Kidney (tissue), 13 donors: ENCODE measurements at regions not wholly inside any gene's neighbourhood (a gene's known extent, or its start where the extent isn't known, plus 50 kb on each side); places are given as distances from the start of the nearest gene placed in this dataset.

Experiments
- DNase-seq, 5 donors: peaks; one replicate each; pipeline ENCODE4 v3.0.0-alpha.2; 2013 to 2020
- FAIRE-seq: peaks from 2 replicates; lab custom pipeline; 2012; peaks lifted over from hg19 to GRCh38; lab: Jason Lieb, UNC
- H3K27ac ChIP-seq, 2 donors: one replicate each; pipeline ENCODE4 v1.7.0; 2013; ENCODE audit warnings: low read depth in 2 of 2, low read length in 2 of 2, inconsistent platforms in 1 of 2
- H3K27me3 ChIP-seq: one replicate; pipeline ENCODE4 v1.7.1; 2013; ENCODE audit warnings: low read length, inconsistent platforms; ENCODE audit not compliant: control insufficient read depth, insufficient read depth
- H3K36me3 ChIP-seq, 3 donors: one replicate each; pipeline versions ENCODE4 v1.7.0 to v1.7.1; 2013; ENCODE audit warnings: low read length in 3 of 3, control low read depth in 1 of 3, inconsistent platforms in 1 of 3; ENCODE audit not compliant: insufficient read depth in 3 of 3, control insufficient read depth in 2 of 3
- H3K4me1 ChIP-seq, 3 donors: one replicate each; pipeline versions ENCODE4 v1.7.0 to v1.7.1; 2013; ENCODE audit warnings: low read length in 3 of 3, inconsistent platforms in 1 of 3, low read depth in 1 of 3; ENCODE audit not compliant: control insufficient read depth in 2 of 3, insufficient read depth in 2 of 3
- H3K4me3 ChIP-seq, 3 donors: one replicate each; pipeline versions ENCODE4 v1.7.0 to v1.8.1; 2013; ENCODE audit warnings: low read length in 3 of 3, control low read depth in 1 of 3, inconsistent platforms in 1 of 3
- H3K9ac ChIP-seq, 3 donors: one replicate each; pipeline versions ENCODE4 v1.7.0 to v1.7.1; 2013; ENCODE audit warnings: low read length in 3 of 3, control low read depth in 1 of 3, inconsistent platforms in 1 of 3
- H3K9me3 ChIP-seq, 3 donors: one replicate each; pipeline versions ENCODE4 v1.7.0 to v1.7.1; 2013; ENCODE audit warnings: low read length in 3 of 3, control low read depth in 1 of 3, inconsistent platforms in 1 of 3; ENCODE audit not compliant: control insufficient read depth in 2 of 3, insufficient read depth in 1 of 3
- CTCF ChIP-seq: IDR thresholded peaks from 3 replicates; pipeline ENCODE4 v1.5.1; 2012; ENCODE audit warnings: mild to moderate bottlenecking, moderate library complexity, borderline replicate concordance; ENCODE audit not compliant: insufficient read depth; ENCODE audit errors: extremely low read depth
- intact Hi-C: fragments of 100-400 bp; cut with DNase I; formaldehyde crosslinking; loops from one replicate; pipeline ENCODE4 v1.11.1; 2022
- donor health status: control.
- donor health status: control.
- donor health status: control.
- donor health status: control.
- donor health status: control.
- donor health status: DM: yes; HTN: yes; CAD: no.
- donor health status: Normal renal cell carcinoma (clear cell type).

GRCh38 chr3:25073423-25073822, 354.6 kb upstream of the RARB start:
- H3K9ac ChIP-seq: no peak overlapping the region
- H3K27me3 ChIP-seq: no peaks in the 10 kb centered on the region
- no peak for TF ChIP-seq CTCF
- no peaks in the 10 kb centered on the region for H3K9me3 ChIP-seq
- FAIRE-seq (no peak), DNase-seq (peak in 2 of 5 donors; percentile 57 to 75)
- H3K27ac ChIP-seq: no peak overlapping the region
- intact Hi-C loops: no loop called here
- H3K36me3 ChIP-seq: no peaks in the 10 kb centered on the region
- H3K4me1 ChIP-seq: peaks cover 0 to 6% (median 0%) of the 10 kb centered on the region in 3 donors
- no peak overlapping the region for H3K4me3 ChIP-seq

GRCh38 chr3:25074149-25074548, 353.9 kb upstream of the RARB start:
- H3K27me3 ChIP-seq: no peaks in the 10 kb centered on the region
- H3K9me3 ChIP-seq: no peaks in the 10 kb centered on the region
- no peak overlapping the region for H3K27ac ChIP-seq
- intact Hi-C loops: no loop called here
- TF ChIP-seq CTCF: no peak
- DNase-seq: peak in 2 of 5 donors; percentile 56 to 76
- no peak overlapping the region for H3K4me3 ChIP-seq
- no peaks in the 10 kb centered on the region for H3K36me3 ChIP-seq
- no peak overlapping the region for H3K9ac ChIP-seq
- no peak for FAIRE-seq
- H3K4me1 ChIP-seq: peaks cover 0 to 6% (median 0%) of the 10 kb centered on the region in 3 donors

GRCh38 chr3:25080461-25080860, 347.6 kb upstream of the RARB start:
- Histone ChIP-seq H3K4me1 (no peaks in the 10 kb centered on the region), H3K27me3 (no peaks in the 10 kb centered on the region), H3K4me3 (no peak overlapping the region), H3K36me3 (no peaks in the 10 kb centered on the region), H3K9me3 (no peaks in the 10 kb centered on the region), H3K9ac (no peak overlapping the region), H3K27ac (no peak overlapping the region)
- DNase-seq (no peak), FAIRE-seq (no peak)
- intact Hi-C loops: no loop called here
- TF ChIP-seq CTCF: no peak

- H3K9me3 ChIP-seq: no peaks in the 10 kb centered on the region
- no peak overlapping the region for H3K9ac ChIP-seq
- no peaks in the 10 kb centered on the region for H3K36me3 ChIP-seq
- no peaks in the 10 kb centered on the region for H3K4me1 ChIP-seq
- FAIRE-seq (no peak), DNase-seq (no peak)
- H3K27me3 ChIP-seq: no peaks in the 10 kb centered on the region
- intact Hi-C loops: no loop called here
- H3K27ac ChIP-seq: no peak overlapping the region
- TF ChIP-seq CTCF: no peak
- H3K4me3 ChIP-seq: no peak overlapping the region
Observed at GRCh38 chr3:25084016-25084415, 344.0 kb upstream of the RARB start.
